GF-D8 (cell line): ENCODE measurements at regions not wholly inside any gene's neighbourhood (a gene's known extent, or its start where the extent isn't known, plus 50 kb on each side); places are given as distances from the start of the nearest gene placed in this dataset.
"Not testable (repeated sequence)": the region's sequence is repeated elsewhere in the genome, so short reads cannot be mapped to it uniquely, and the experiment has no call there.

Experiments
- DNase-seq: peaks from one replicate; lab custom pipeline; 2025; lab: John Stamatoyannopoulos, UW

GRCh38 chr22:49525801-49526535 lies 301.7 kb downstream of the BRD1 start:
- no peak for DNase-seq

- no peak for DNase-seq
These were observed 302.3 kb downstream of the BRD1 start for GRCh38 chr22:49525360-49525759.

DNA sequence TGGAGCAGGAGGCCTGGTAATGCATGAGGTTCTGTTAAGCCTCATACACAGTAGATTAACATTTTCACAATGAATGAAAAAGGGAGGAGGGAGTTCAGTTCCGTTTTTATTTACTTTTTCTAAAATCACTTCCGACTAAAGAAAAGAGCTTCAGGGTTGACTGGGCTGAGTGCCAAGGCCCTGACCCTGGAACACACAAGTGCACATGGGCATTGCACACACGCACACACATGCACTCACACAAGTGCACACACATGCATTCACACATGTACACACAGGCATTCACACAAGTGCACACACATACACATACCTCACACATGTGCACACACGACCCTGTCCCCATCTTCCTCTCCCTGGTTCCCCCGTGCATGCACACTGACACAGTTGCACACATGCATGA lies 303.3 kb downstream of the BRD1 start:
- DNase-seq: peak; percentile 14

DNA sequence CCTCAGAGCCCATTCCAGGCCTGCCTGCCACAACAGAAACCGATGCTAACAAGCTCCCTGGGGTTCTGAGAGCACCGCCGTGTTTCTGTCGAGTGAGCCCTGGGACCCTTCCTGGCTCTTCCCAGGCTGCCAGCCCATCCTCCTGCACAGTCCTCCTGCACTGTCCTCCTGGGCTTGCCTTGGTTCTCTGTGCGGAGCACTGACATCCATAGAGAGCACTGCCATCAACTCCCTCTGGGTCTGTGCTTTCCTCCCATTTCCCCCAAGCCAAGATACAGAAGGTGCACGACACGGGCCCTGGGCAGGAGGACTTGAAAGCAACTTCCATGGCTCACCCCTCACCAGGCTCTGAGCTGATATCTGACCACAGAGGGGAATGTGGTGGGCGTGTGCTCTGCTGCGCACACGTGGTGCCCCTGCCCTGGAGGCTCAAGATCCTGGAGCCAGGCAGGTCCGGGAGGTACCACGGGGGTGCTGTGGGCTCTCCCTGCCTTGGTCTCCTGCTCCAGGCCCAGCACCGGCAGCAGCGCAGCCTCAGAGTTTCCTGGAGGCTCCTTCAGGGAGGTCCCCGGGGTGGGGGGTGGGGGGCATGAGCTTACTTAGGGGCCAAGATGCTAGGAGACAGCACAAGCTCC lies 304.2 kb downstream of the BRD1 start:
- no peak for DNase-seq

- no peak for DNase-seq
These were observed 304.9 kb downstream of the BRD1 start for GRCh38 chr22:49522582-49523373.

DNA sequence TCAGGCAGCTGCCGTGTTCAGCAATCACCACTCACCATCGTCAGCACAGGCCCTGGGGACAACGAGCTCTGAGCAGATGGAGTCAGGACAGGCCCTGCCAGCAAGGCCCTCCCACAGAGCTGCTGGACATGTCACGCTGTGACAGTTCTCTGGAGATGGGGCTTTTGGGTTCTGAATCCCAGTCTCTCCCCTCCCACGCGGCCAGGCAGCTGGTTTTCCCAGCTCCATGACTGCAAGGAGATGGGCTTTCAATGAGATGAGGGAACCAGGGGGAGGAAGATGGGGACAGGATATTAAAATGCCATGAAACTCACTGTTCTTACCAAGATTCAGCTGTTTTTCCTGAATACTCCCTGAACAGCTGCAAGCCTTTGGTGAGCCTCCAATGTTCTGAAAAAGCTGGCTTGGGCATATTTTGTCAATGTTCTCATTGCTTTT lies 305.9 kb downstream of the BRD1 start:
- DNase-seq: no peak

GRCh38 chr22:49519117-49519737 lies 308.4 kb downstream of the BRD1 start:
- DNase-seq: no peak

GRCh38 chr22:49518436-49518970 lies 309.2 kb downstream of the BRD1 start:
- no peak for DNase-seq

GRCh38 chr22:49517667-49518185 lies 309.9 kb downstream of the BRD1 start:
- no peak for DNase-seq

- no peak for DNase-seq
These were observed 310.5 kb downstream of the BRD1 start for GRCh38 chr22:49517211-49517610.

DNA sequence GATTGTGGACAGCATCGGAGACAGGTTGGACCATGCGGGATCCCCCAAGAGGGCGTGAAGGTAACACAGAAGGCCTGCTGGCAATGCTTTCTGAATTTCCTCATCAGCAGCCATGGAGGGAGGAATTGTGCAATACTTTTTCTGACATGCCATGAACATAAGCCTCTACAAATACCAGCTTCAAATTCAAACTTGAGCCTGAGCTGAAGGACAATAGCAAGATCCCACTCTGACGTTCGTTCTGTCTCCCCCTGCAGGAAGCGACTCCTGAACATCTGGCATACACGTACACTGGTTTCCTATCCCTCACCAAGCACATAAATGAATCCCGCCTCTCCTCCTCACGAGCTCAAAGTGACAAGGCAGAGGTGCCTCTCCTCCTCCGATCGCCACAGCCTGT lies 312.2 kb downstream of the BRD1 start:
- DNase-seq: no peak

DNA sequence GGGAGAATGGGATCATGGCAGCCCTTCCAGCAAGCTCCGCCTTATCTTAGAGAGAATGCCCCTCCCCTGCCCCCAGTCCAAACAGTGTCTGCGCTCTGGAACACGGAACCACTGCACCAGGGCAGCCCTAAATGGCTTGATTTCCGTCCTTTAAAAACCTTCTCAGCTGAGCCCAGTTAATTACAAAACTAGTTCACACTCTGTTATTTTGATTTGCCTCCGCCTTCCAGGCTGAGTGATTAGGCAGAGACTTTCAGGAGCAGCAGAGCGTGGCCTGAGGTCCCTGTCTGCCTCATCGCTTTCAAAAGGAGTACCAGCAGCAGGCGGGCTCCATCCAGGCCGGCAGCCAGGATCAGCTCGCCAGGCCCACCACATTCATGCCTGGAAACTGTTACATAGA lies 313.0 kb downstream of the BRD1 start:
- no peak for DNase-seq

DNA sequence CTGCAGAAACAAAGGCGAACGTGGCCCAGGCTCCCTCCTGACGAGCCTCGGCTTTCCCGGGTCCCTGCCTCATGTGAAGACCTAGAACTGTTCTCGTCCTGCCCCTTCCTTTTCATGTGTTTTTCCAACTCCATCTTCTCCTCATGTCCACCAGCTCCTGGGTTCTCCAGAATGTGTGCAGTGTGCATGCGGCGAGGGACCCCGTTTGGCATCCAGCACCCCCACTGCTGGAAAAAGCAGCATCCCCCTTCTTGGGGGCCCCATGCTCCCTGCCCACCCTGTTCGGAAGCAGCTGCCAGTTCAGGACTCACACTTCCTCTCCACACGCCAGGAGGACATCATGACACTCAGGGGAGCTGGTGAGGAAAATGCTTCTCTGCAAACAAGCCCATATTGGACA lies 313.5 kb downstream of the BRD1 start:
- DNase-seq: no peak

GRCh38 chr22:49513358-49513851 lies 314.3 kb downstream of the BRD1 start:
- no peak for DNase-seq

- no peak for DNase-seq
These were observed 315.0 kb downstream of the BRD1 start for GRCh38 chr22:49512487-49513165.

DNA sequence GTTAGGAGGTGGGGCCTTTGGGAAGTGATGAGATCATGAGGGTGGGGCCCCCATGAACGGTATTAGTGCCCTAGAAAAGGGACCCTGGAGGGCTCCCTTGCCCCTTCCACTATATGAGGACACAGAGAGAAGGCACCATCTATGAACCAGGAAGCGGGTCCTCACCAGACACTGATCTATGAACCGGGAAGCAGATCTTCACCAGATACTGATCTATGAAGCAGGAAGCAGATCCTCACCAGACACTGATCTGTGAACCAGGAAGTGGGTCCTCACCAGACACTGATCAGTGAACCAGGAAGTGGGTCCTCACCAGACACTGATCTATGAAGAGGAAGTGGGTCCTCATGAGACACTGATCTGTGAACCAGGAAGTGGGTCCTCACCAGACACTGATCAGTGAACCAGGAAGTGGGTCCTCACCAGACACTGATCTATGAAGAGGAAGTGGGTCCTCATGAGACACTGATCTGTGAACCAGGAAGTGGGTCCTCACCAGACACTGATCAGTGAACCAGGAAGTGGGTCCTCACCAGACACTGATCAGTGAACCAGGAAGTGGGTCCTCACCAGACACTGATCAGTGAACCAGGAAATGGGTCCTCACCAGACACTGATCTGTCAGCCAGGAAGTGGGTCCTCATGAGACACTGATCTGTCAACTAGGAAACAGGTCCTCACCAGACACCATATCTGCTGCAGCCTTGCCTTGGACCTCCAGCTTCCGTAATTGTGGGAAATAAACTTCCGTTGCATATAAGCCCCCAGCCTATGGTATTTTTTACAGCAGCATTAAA lies 316.1 kb downstream of the BRD1 start:
- not testable (repeated sequence) for DNase-seq

GRCh38 chr22:49510718-49511117 lies 317.0 kb downstream of the BRD1 start:
- no peak for DNase-seq

DNA sequence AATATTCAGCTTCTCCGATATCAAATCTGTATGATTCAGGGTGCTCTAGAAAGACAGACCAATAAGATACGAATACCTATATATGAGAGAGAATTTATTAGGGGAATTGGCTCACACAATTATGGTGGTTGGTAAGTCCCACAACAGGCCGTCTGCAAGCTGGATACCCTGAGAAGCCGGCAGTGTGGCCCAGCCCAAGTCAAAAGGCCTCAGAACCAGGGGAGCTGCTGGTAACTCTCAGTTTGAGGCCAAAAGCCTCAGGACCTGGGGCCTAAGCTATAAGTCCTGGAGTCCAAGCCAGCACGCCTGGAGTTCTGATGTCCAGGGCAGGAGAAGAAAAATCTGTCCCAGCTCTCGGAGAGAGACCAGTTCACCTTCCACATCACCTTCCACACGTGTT lies 318.7 kb downstream of the BRD1 start:
- DNase-seq: no peak

GRCh38 chr22:49508561-49508960 lies 319.1 kb downstream of the BRD1 start:
- DNase-seq: no peak

- no peak for DNase-seq
These were observed 319.9 kb downstream of the BRD1 start for GRCh38 chr22:49507607-49508292.
